Breast epithelium (tissue), 4 donors: ENCODE measurements at regions not wholly inside any gene's neighbourhood (a gene's known extent, or its start where the extent isn't known, plus 50 kb on each side); places are given as distances from the start of the nearest gene placed in this dataset.

Experiments
- DNase-seq, 2 donors: peaks; one replicate each; pipeline ENCODE4 v3.0.0-alpha.2; 2019; ENCODE audit warnings: low spot score in 2 of 2
- H3K27ac ChIP-seq, 2 donors: fragments of 200-600 bp; sonication (generic) in 1 of 2; one replicate each; pipeline ENCODE4 v1.5.1; 2016 to 2019; ENCODE audit warnings: mild to moderate bottlenecking in 1 of 2
- H3K27me3 ChIP-seq, 2 donors: fragments of 200-600 bp; sonication (generic) in 1 of 2; one replicate each; pipeline versions ENCODE4 v1.5.1 to v1.6.0; 2017 to 2019; ENCODE audit warnings: control low read depth in 1 of 2, mild to moderate bottlenecking in 1 of 2
- H3K36me3 ChIP-seq: fragments of 200-600 bp; one replicate; pipeline ENCODE4 v1.5.1; 2019
- H3K4me1 ChIP-seq, 2 donors: fragments of 200-600 bp; sonication (generic); one replicate each; pipeline ENCODE4 v1.5.1; 2016 to 2019; ENCODE audit warnings: control low read depth in 1 of 2
- H3K4me3 ChIP-seq, 3 donors: fragments of 200-600 bp; sonication (generic); 1 replicate in 2 of 3; 2 replicates in 1 of 3; pipeline ENCODE4 v1.5.1; 2016 to 2019; ENCODE audit warnings: mild to moderate bottlenecking in 3 of 3, moderate library complexity in 2 of 3
- H3K9me3 ChIP-seq, 2 donors: fragments of 200-600 bp; sonication (generic) in 1 of 2; one replicate each; pipeline ENCODE4 v1.5.1; 2016 to 2019; ENCODE audit warnings: control low read depth in 1 of 2
- POLR2A ChIP-seq: fragments of 450-650 bp; IDR thresholded peaks from one replicate; pipeline ENCODE4 v1.6.1; 2016; ENCODE audit warnings: antibody characterized with exemption, mild to moderate bottlenecking, moderate library complexity
- POLR2AphosphoS5 ChIP-seq, 3 donors: sonication (generic); formaldehyde crosslinking; IDR thresholded peaks; one replicate each; pipeline ENCODE4 v1.6.1; 2017; ENCODE audit warnings: antibody characterized with exemption in 3 of 3
- intact Hi-C: fragments of 100-400 bp; cut with DNase I; formaldehyde crosslinking; loops from one replicate; pipeline ENCODE4 v1.15.1; 2023; ENCODE audit warnings: low total_unique reads
- TF ChIP-seq, protein P1 (sequence below), 3 donors: fragments of 450-650 bp; IDR thresholded peaks; one replicate each; pipeline ENCODE4 v1.5.1; 2016 to 2017; ENCODE audit warnings: antibody characterized with exemption in 3 of 3, mild to moderate bottlenecking in 3 of 3, moderate library complexity in 3 of 3

DNA sequence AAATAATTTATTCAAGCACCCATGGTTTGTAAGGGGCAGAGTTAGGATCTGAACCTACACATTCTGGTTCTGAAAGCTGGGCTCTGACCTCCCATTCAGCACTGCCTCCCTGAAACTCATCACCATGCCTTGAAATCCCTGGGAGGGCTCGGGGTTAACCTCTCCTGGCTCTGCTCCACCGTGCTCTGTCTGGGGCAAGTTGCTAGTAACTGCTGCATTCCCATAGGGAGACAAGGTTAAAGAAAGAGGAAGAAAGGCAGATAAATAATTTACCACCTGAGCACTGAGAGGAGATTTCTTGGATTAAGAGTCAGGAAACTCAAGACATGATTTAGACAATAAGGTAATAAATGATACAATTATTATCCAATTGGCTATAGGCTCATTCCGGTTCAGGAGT is 199.3 kb downstream of the KIF18A start:
- TF ChIP-seq POLR2A: no peak
- TF ChIP-seq, protein P1, sequence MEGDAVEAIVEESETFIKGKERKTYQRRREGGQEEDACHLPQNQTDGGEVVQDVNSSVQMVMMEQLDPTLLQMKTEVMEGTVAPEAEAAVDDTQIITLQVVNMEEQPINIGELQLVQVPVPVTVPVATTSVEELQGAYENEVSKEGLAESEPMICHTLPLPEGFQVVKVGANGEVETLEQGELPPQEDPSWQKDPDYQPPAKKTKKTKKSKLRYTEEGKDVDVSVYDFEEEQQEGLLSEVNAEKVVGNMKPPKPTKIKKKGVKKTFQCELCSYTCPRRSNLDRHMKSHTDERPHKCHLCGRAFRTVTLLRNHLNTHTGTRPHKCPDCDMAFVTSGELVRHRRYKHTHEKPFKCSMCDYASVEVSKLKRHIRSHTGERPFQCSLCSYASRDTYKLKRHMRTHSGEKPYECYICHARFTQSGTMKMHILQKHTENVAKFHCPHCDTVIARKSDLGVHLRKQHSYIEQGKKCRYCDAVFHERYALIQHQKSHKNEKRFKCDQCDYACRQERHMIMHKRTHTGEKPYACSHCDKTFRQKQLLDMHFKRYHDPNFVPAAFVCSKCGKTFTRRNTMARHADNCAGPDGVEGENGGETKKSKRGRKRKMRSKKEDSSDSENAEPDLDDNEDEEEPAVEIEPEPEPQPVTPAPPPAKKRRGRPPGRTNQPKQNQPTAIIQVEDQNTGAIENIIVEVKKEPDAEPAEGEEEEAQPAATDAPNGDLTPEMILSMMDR (IDR thresholded peaks at IDR 0.05): no peak
- Histone ChIP-seq H3K27ac (no peak overlapping the region), H3K36me3 (no peaks in the 10 kb centered on the region), H3K4me3 (no peak overlapping the region), H3K9me3 (no peaks in the 10 kb centered on the region), H3K4me1 (no peaks in the 10 kb centered on the region), H3K27me3 (no peaks in the 10 kb centered on the region)
- intact Hi-C loops: loop anchor here (10.0 kb wide), 1 partner anchor 1964 kb away; no protein-coding TSS in a partner anchor
- no peak for DNase-seq

DNA sequence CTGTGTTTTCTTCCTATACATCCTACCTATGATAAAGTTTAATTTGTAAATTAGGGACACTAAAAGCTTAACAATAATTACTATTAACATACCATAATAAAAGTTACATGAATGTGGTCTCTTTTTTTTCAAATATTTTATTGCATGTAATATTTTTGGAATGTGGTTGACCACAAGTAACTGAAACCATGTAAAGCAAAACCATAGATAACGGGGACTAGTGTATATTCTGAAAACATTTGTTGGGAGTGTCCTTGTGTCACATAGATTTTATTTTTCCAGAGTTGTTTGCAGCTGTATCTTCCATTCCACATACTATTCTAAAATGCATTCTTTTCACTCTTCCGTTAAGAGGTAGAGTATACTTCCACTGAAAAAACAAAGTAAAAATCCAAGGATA is 200.4 kb downstream of the KIF18A start:
- no peak overlapping the region for H3K27ac ChIP-seq
- no peak for TF ChIP-seq POLR2AphosphoS5 (IDR thresholded peaks at IDR 0.05)
- no peak for TF ChIP-seq POLR2A
- TF ChIP-seq, protein P1 (IDR thresholded peaks at IDR 0.05): no peak
- no peaks in the 10 kb centered on the region for H3K36me3 ChIP-seq
- intact Hi-C loops: loop anchor here (10.0 kb wide), 1 partner anchor 1963 kb away; no protein-coding TSS in a partner anchor
- no peak overlapping the region for H3K4me3 ChIP-seq
- no peaks in the 10 kb centered on the region for H3K27me3 ChIP-seq
- H3K9me3 ChIP-seq: no peaks in the 10 kb centered on the region
- DNase-seq: no peak
- no peaks in the 10 kb centered on the region for H3K4me1 ChIP-seq

DNA sequence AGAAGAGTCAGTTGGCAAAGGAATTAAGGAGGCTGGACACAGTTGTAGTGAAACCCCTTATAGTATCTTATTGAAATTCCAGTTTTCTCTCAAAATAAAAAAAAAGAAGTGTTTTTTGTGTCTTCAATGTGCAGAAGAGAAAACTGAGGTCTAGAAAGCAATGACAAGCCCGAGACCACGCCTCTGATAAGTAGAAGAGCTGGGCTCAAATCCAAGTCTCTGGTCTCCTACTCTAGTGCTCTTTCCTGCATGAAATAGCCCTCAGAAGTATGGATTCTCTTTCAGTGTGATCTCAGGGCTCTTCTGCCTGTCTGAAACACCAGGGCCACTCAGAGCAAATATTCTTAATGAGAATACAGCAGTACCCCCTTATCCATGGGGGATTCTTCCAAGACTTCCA is 200.9 kb downstream of the KIF18A start:
- Histone ChIP-seq H3K27ac (no peak overlapping the region), H3K27me3 (no peaks in the 10 kb centered on the region), H3K4me1 (no peaks in the 10 kb centered on the region), H3K36me3 (no peaks in the 10 kb centered on the region), H3K9me3 (no peaks in the 10 kb centered on the region), H3K4me3 (no peak overlapping the region)
- intact Hi-C loops: loop anchor here (10.0 kb wide), 1 partner anchor 1962 kb away; no protein-coding TSS in a partner anchor
- no peak for TF ChIP-seq POLR2AphosphoS5 (IDR thresholded peaks at IDR 0.05)
- TF ChIP-seq POLR2A: no peak
- TF ChIP-seq, protein P1 (IDR thresholded peaks at IDR 0.05): no peak
- no peak for DNase-seq

DNA sequence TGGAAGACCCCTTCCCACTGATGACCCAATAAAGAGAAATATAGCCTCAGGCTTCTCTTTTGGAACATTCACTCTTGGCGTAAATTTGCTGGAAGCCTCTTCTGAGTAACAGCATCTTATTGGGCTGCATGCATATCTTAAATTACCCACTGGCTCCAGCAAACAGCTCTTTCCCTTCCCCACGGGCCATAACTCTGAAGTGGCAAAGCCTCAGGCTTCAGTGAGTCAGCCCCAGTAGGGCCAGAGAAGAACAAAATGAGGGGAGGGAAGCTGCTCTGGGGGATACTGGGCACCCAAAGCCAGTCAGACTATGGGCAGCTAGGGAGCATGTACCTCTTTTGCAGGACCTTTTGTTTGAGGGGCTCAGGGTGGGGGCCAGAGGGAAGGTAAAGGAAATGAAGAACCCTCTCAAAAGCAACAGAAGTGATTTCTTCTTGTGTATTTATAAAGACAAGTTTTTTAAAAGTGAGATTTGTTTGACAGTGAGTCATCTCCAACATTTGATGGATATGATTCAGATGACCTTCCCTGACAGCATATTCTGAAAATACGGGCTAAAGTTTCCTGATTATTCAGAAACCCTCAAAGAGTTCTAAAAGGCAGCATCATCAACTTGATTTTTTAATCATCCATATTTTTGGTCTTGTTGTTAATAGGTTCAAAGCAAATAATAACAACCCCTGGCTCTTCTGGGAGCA is 203.4 kb downstream of the KIF18A start:
- H3K36me3 ChIP-seq: no peaks in the 10 kb centered on the region
- DNase-seq: no peak
- no peak for TF ChIP-seq POLR2A
- no peak for TF ChIP-seq POLR2AphosphoS5 (IDR thresholded peaks at IDR 0.05)
- TF ChIP-seq, protein P1 (IDR thresholded peaks at IDR 0.05): no peak

DNA sequence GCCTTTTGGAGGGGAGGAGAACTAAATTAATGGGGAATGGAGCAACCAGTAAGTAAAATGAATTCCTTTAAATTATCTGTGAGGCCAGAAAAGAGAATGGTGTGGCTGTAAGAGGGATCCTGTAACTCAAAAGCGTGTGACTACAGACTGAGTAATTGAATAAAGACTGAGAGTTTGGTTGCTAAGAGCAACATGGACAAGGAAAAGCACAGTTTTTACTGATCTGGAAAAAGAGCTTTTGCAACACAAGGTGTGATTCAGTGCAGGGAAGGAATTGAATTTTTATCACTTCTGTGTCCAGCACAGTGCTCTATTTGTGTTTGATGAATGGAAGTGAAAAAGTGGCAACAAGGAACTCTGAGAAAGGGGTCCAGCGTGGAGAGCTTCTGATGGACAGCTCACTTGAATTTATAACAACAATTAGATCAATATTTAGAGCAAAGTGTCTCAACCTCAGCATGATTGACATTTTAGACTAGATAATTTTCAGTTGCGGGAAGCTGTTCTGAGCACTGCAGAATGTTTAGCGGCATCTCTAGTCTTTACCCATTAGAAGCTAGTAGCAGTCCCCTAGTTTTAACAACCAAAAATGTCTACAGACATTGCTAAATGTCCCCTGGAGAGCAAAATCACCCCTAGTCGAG is 202.8 kb upstream of the BDNF start:
- Histone ChIP-seq H3K27me3 (no peaks in the 10 kb centered on the region), H3K4me1 (no peaks in the 10 kb centered on the region), H3K9me3 (no peaks in the 10 kb centered on the region), H3K36me3 (no peaks in the 10 kb centered on the region), H3K4me3 (no peak overlapping the region), H3K27ac (no peak overlapping the region)
- no peak for DNase-seq
- intact Hi-C loops: loop anchor here (10.0 kb wide), 1 partner anchor 1958 kb away; no protein-coding TSS in a partner anchor
- TF ChIP-seq, protein P1 (IDR thresholded peaks at IDR 0.05): no peak
- TF ChIP-seq POLR2A: no peak
- TF ChIP-seq POLR2AphosphoS5 (IDR thresholded peaks at IDR 0.05): no peak

More for the DNA sequence above, 203.4 kb downstream of the KIF18A start:
- Histone ChIP-seq H3K4me3 (no peak overlapping the region), H3K4me1 (no peaks in the 10 kb centered on the region), H3K27ac (no peak overlapping the region), H3K9me3 (no peaks in the 10 kb centered on the region), H3K27me3 (no peaks in the 10 kb centered on the region)
- intact Hi-C loops: loop anchor here (2.0 to 10.0 kb wide), 2 partner anchors 74 to 1960 kb away; no protein-coding TSS in a partner anchor
